RWPE2 (cell line): ENCODE measurements at regions not wholly inside any gene's neighbourhood (a gene's known extent, or its start where the extent isn't known, plus 50 kb on each side); places are given as distances from the start of the nearest gene placed in this dataset.
A peak's percentile ranks its signal among the peaks of the same experiment; 100 is the strongest.

ENCODE experiments used
- ATAC-seq: fragments of 200-7000 bp; cut with Tn5 transposase; 3 replicates; pipeline ENCODE4 v1.9.1; 2021; ENCODE audit warnings: low read depth
- DNase-seq: peaks from one replicate; pipeline ENCODE4 v3.0.0-alpha.2; 2020; ENCODE audit warnings: low spot score
- H3K27ac ChIP-seq: fragments of 450-650 bp; 2 replicates; pipeline ENCODE4 v1.5.1; 2017; ENCODE audit warnings: mild to moderate bottlenecking; ENCODE audit not compliant: poor library complexity, severe bottlenecking
- H3K27me3 ChIP-seq: fragments of 250-450 bp; sonication (Bioruptor Pico); 2 replicates; pipeline ENCODE4 v1.5.1; 2021; ENCODE audit warnings: mild to moderate bottlenecking, moderate library complexity; ENCODE audit not compliant: insufficient read depth, poor library complexity, severe bottlenecking
- H3K36me3 ChIP-seq: fragments of 250-450 bp; sonication (Bioruptor Pico); 2 replicates; pipeline ENCODE4 v1.5.1; 2020; ENCODE audit warnings: low read depth, mild to moderate bottlenecking, moderate library complexity
- H3K4me1 ChIP-seq: fragments of 250-450 bp; sonication (Bioruptor Pico); 2 replicates; pipeline ENCODE4 v1.5.1; 2021; ENCODE audit warnings: mild to moderate bottlenecking, moderate library complexity; ENCODE audit not compliant: insufficient read depth, poor library complexity, severe bottlenecking
- H3K4me3 ChIP-seq: fragments of 250-450 bp; sonication (Bioruptor Pico); 2 replicates; pipeline ENCODE4 v1.5.1; 2021; ENCODE audit warnings: mild to moderate bottlenecking, moderate library complexity; ENCODE audit not compliant: severe bottlenecking
- H3K9me3 ChIP-seq: fragments of 250-450 bp; sonication (Bioruptor Pico); 2 replicates; pipeline ENCODE4 v1.5.1; 2021; ENCODE audit warnings: mild to moderate bottlenecking, moderate library complexity; ENCODE audit not compliant: severe bottlenecking
- CTCF ChIP-seq: fragments of 450-650 bp; IDR thresholded peaks from one replicate; pipeline ENCODE4 v1.5.1; 2017; ENCODE audit warnings: mild to moderate bottlenecking, moderate library complexity; ENCODE audit not compliant: poor library complexity, severe bottlenecking

DNA sequence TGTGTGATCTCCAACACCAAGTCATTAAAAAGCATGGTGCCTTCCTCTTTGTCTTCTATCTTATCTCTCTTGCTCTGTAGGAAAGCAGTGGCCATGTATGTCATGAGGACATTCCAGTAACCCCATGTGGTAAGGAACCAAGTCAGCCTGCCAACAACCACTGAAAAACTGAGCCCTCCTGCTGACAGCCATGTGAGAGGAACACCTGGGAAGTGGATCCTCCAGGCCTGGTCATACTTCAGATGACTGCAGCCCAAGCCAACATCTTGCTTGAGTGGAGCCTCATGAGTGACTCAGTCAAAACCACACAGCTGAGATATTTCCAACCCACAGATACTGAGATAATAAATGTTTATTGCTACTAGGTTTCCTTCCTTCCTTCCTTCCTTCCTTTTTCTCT is 597.3 kb downstream of the ZIC1 start:
- no peak for TF ChIP-seq CTCF
- no peak overlapping the region for H3K4me3 ChIP-seq
- no peaks in the 10 kb centered on the region for H3K4me1 ChIP-seq
- DNase-seq (no peak), ATAC-seq (peak; percentile 36; the same call in 1 of the 3 replicates)
- H3K27ac ChIP-seq, result no peak overlapping the region
- no peaks in the 10 kb centered on the region for H3K36me3 ChIP-seq
- peaks cover 2% of the 10 kb centered on the region for H3K27me3 ChIP-seq
- no peaks in the 10 kb centered on the region for H3K9me3 ChIP-seq

GRCh38 chr3:148008591-148008990 is 599.4 kb downstream of the ZIC1 start:
- H3K9me3 ChIP-seq, result no peaks in the 10 kb centered on the region
- peaks cover 8% of the 10 kb centered on the region for H3K27me3 ChIP-seq
- no peak for TF ChIP-seq CTCF
- ATAC-seq (no peak), DNase-seq (no peak)
- no peak overlapping the region for H3K4me3 ChIP-seq
- H3K27ac ChIP-seq, result no peak overlapping the region
- H3K4me1 ChIP-seq, result no peaks in the 10 kb centered on the region
- no peaks in the 10 kb centered on the region for H3K36me3 ChIP-seq

GRCh38 chr3:148020861-148021260 is 611.7 kb downstream of the ZIC1 start:
- TF ChIP-seq CTCF, result no peak
- no peaks in the 10 kb centered on the region for H3K36me3 ChIP-seq
- no peaks in the 10 kb centered on the region for H3K27me3 ChIP-seq
- H3K9me3 ChIP-seq, result no peaks in the 10 kb centered on the region
- ATAC-seq (no peak), DNase-seq (no peak)
- H3K4me1 ChIP-seq, result no peaks in the 10 kb centered on the region
- H3K4me3 ChIP-seq, result no peak overlapping the region
- no peak overlapping the region for H3K27ac ChIP-seq

- no peak for ATAC-seq
- H3K36me3 ChIP-seq, result no peaks in the 10 kb centered on the region
Measured at GRCh38 chr3:148021381-148021780, 612.2 kb downstream of the ZIC1 start.

GRCh38 chr3:148023994-148024393 is 614.8 kb downstream of the ZIC1 start:
- Histone ChIP-seq H3K36me3 (no peaks in the 10 kb centered on the region), H3K9me3 (no peaks in the 10 kb centered on the region), H3K27ac (no peak overlapping the region), H3K27me3 (peaks cover 6% of the 10 kb centered on the region), H3K4me3 (no peak overlapping the region), H3K4me1 (no peaks in the 10 kb centered on the region)
- no peak for TF ChIP-seq CTCF
- no peak for ATAC-seq
- DNase-seq, result no peak

More at GRCh38 chr3:148021381-148021780, 612.2 kb downstream of the ZIC1 start:
- DNase-seq, result no peak
- no peak overlapping the region for H3K4me3 ChIP-seq
- no peaks in the 10 kb centered on the region for H3K4me1 ChIP-seq
- no peaks in the 10 kb centered on the region for H3K9me3 ChIP-seq
- no peak for TF ChIP-seq CTCF
- H3K27me3 ChIP-seq, result no peaks in the 10 kb centered on the region
- H3K27ac ChIP-seq, result no peak overlapping the region
